ENCODE measurements at regions not wholly inside any gene's neighbourhood (a gene's known extent, or its start where the extent isn't known, plus 50 kb on each side); places are given as distances from the start of the nearest gene placed in this dataset.

DNA sequence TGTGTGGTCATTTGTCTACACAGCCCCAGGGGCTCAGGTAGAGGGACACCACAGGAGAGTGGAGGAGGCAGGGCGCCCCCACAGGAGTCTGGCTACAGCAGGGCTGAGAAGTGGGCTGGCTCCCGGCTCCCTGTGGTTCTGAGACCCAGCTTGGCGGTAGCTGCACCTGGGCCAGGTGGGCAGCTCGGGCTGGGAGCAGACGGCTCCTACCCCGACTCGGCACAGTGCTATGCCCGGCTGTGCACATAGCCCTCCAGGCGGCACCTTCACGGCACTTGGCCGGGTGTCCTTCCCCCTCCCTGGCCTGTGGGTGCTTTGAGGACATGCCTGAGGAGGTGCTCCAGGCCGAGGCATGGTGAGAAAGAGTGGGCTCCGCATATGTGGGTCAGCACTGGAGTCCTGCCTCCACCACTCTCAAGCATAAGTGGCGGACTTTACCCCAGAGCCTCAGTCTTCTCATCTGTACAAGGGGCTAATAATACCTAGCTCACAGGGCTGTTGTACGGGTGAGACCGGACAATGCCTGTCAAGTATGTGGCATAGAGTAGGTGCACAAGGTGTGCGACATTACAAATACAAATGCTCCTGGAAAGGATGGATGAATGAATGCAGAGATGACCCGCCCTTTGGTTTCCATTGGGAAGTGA lies 50.1 kb upstream of the JPH3 start:
- no peak for DNase-seq

GRCh38 chr16:87551487-87551886 lies 50.8 kb upstream of the JPH3 start:
- no peak for DNase-seq

GRCh38 chr16:87550495-87550961 lies 51.8 kb upstream of the JPH3 start:
- peak; percentile 27 to 46 for DNase-seq

- no peak for DNase-seq
These were observed 52.4 kb upstream of the JPH3 start for GRCh38 chr16:87549627-87550494.

- no peak for DNase-seq
These were observed 54.3 kb upstream of the JPH3 start for GRCh38 chr16:87548046-87548445.

GRCh38 chr16:87543436-87544191 lies 50.8 kb upstream of the ZCCHC14 start:
- DNase-seq = no peak

DNA sequence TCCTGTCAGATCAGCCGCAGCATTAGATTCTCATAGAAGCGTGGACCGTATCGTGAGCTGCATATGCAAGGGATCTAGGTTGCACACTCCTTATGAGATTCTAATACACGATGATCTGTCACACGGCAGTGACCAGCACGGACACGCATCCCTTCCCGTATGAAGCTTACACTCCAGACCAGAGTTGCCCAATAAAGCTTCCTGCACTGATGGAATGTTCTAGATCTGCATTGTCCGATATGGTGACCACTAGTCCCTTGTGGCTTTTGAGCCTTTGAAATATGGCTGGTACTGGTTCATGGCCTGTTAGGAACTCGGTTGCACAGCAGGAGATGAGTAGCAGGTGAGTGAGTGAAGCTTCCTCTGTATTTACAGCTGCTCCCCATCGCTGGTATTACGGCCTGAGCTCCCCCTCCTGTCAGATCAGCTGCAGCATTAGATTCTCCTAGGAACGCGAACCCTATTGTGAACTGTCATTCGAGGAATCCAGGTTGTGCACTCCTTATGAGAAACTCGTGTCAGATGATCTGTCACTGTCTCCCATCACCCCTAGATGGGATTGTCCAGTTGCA lies 49.8 kb upstream of the ZCCHC14 start:
- DNase-seq = no peak

Data from CD4-positive, alpha-beta T cell treated with Interleukin-1 beta for 1 hour (primary cell).